Iris pigment epithelial cell (primary cell): ENCODE measurements at regions not wholly inside any gene's neighbourhood (a gene's known extent, or its start where the extent isn't known, plus 50 kb on each side); places are given as distances from the start of the nearest gene placed in this dataset.
A peak's percentile ranks its signal among the peaks of the same experiment; 100 is the strongest.

Experiments
- DNase-seq: peaks from one replicate; pipeline ENCODE4 v3.0.0-alpha.2; 2011; ENCODE audit warnings: low read depth

- no peak for DNase-seq
Observed at GRCh38 chr11:92797874-92798273, 171.6 kb upstream of the MTNR1B start.

- DNase-seq = no peak
Observed at GRCh38 chr11:92801685-92802084, 167.8 kb upstream of the MTNR1B start.

- DNase-seq = no peak
Observed at GRCh38 chr11:92802644-92803043, 166.8 kb upstream of the MTNR1B start.

- DNase-seq = no peak
Observed at GRCh38 chr11:92803391-92803790, 166.1 kb upstream of the MTNR1B start.

GRCh38 chr11:92804388-92804966 lies 165.0 kb upstream of the MTNR1B start:
- no peak for DNase-seq

GRCh38 chr11:92808022-92808421 lies 161.4 kb upstream of the MTNR1B start:
- DNase-seq = no peak

GRCh38 chr11:92810423-92811064 lies 158.9 kb upstream of the MTNR1B start:
- no peak for DNase-seq

GRCh38 chr11:92811341-92811740 lies 158.1 kb upstream of the MTNR1B start:
- no peak for DNase-seq

- no peak for DNase-seq
Observed at GRCh38 chr11:92812841-92813240, 156.6 kb upstream of the MTNR1B start.

- no peak for DNase-seq
Observed at GRCh38 chr11:92819830-92820229, 149.6 kb upstream of the MTNR1B start.

- no peak for DNase-seq
Observed at GRCh38 chr11:92820860-92821259, 148.6 kb upstream of the MTNR1B start.

- no peak for DNase-seq
Observed at GRCh38 chr11:92822410-92822809, 147.0 kb upstream of the MTNR1B start.

- peak; percentile 24 for DNase-seq
Observed at GRCh38 chr11:92826136-92826535, 143.3 kb upstream of the MTNR1B start.

GRCh38 chr11:92826603-92827002 lies 142.8 kb upstream of the MTNR1B start:
- no peak for DNase-seq

GRCh38 chr11:92827132-92827531 lies 142.3 kb upstream of the MTNR1B start:
- no peak for DNase-seq

GRCh38 chr11:92828556-92828955 lies 140.9 kb upstream of the MTNR1B start:
- no peak for DNase-seq

- no peak for DNase-seq
Observed at GRCh38 chr11:92829121-92829520, 140.3 kb upstream of the MTNR1B start.

- no peak for DNase-seq
Observed at GRCh38 chr11:92829671-92830070, 139.8 kb upstream of the MTNR1B start.

- no peak for DNase-seq
Observed at GRCh38 chr11:92830377-92831155, 138.9 kb upstream of the MTNR1B start.

GRCh38 chr11:92834296-92835020 lies 135.0 kb upstream of the MTNR1B start:
- no peak for DNase-seq

GRCh38 chr11:92837595-92837994 lies 131.9 kb upstream of the MTNR1B start:
- no peak for DNase-seq

GRCh38 chr11:92838759-92839310 lies 130.6 kb upstream of the MTNR1B start:
- DNase-seq = no peak
